Right ventricle myocardium inferior (tissue), 1 donor: ENCODE measurements at regions not wholly inside any gene's neighbourhood (a gene's known extent, or its start where the extent isn't known, plus 50 kb on each side); places are given as distances from the start of the nearest gene placed in this dataset.

Source experiments
- ATAC-seq: fragments of 200-7000 bp; cut with Tn5 transposase; one replicate; pipeline ENCODE4 v1.9.1; 2020; ENCODE audit warnings: mild to moderate bottlenecking, moderate library complexity
- DNase-seq: peaks from one replicate; pipeline ENCODE4 v3.0.0; 2021; ENCODE audit errors: missing footprints
- intact Hi-C: fragments of 100-400 bp; cut with DNase I; formaldehyde crosslinking; loops from one replicate; pipeline ENCODE4 v1.11.0; 2022
- donor health status: DM: no; HTN: yes; CAD: no; lungs with severe emphysema.

DNA sequence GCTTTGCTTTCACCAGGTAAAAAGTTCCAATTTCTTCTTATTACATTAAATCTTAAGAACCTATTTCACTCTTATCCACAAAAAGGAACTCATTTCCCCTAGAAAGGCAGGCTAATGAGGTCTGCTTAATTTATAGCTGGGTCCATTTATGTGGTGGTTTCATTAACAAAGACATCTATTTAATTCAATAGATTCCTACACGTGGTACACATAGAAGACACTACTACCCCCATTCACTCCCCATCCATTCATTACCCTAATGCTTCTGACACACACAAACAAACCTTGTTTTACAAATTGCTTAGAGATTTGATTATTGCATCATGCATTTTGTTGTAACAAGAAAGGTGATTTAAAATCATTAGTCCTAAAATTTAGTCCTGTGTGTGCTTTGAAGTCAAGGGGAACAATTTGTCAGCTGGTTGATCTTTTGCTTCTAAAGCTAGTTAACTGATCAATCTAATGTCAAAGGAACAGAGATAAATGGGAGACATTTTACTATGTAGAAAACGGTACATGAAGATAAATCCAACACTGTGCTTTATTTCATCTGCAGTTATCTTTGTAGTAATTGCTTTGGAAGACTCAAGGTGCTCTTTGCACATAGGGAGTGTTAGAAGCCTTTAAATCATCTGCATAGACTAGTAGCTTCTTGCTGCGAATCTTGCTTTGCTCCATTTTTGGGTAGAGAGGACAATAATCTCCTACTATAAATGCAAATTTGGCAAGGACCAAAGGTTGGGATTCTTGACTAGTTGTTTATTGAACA is 379.2 kb downstream of the CDH11 start:
- ATAC-seq = no peak
- DNase-seq = no peak
- intact Hi-C loops = no loop called here

DNA sequence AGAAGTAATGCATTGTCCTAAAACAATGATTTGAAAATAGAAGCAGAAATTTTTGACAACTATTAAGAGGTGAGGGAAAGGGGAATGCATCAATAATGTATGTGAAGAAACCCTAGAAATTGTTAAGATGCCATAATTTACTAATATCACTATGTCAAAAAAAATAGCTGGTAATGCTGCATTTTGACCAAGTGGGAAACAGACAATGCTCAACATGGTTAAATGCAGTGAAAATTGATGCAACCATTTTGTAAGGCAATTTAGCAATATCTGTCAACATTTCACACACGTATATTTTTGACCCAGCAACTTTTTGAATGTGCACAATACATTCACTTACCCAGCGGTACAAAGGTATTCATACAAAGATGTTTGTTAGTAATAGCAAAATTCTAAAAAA is 381.6 kb downstream of the CDH11 start:
- intact Hi-C loops = no loop called here
- DNase-seq = no peak
- ATAC-seq = no peak

DNA sequence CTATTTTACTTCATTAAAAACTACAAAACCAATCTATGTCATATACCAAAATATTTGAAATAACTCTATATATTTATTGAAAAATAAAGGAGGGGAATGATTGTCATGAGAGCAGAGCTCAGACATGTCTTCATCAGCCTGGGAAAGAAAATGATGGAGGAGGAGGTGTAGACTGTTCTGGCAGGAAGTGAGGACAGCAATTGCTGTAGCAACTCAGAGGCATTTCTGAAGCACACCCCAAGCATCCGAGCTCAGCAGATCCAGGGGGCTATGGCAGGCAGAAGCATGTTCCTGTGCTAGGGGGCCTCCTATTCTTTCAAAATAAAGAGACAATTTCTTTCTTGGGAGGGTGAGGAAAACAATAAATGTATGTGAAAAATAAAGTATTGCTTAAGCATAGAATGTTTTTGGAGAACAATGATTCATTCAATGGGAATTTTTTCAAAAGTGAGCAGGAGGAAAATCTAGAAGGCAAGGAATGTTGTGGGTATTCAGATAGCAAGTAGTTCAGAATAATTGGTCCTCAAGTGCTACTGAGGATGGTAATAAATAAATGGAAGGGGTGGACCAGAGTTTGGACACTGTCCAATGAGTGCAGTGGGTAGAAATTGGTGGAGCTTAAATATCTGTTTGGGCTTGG is 383.4 kb downstream of the CDH11 start:
- no peak for ATAC-seq
- no peak for DNase-seq
- intact Hi-C loops = no loop called here

- intact Hi-C loops = no loop called here
- no peak for ATAC-seq
These were observed 385.0 kb downstream of the CDH11 start for GRCh38 chr16:64736857-64737256.

DNA sequence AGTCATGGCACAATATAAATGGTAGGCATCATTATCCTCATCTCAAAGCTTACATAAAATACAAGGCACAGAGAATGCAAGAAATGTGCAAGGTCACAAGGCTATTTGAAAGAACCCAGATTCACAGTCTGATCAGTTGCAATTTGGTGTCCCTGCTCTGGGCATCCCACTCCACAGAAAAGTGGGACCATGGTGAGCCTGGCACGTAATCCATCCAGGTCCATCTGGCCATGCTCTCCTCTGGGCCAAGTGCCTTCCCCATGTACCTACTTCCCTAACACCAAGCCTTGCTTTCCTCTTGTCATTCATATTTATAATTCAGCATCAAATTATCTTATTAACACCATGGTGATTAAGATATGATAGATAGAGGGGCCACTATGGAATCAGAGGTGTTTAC is 390.0 kb downstream of the CDH11 start:
- intact Hi-C loops = no loop called here
- no peak for ATAC-seq
- no peak for DNase-seq

More at GRCh38 chr16:64736857-64737256, 385.0 kb downstream of the CDH11 start:
- DNase-seq = no peak

- ATAC-seq (no peak), DNase-seq (no peak)
- intact Hi-C loops = no loop called here
These were observed 391.6 kb downstream of the CDH11 start for GRCh38 chr16:64730261-64730660.

GRCh38 chr16:64724339-64724738 is 397.5 kb downstream of the CDH11 start:
- ATAC-seq (no peak), DNase-seq (no peak)
- intact Hi-C loops = no loop called here

- DNase-seq = no peak
- intact Hi-C loops = no loop called here
- ATAC-seq = no peak
These were observed 403.4 kb downstream of the CDH11 start for GRCh38 chr16:64718486-64718885.

- ATAC-seq (no peak), DNase-seq (no peak)
- intact Hi-C loops = no loop called here
These were observed 404.0 kb downstream of the CDH11 start for GRCh38 chr16:64717871-64718270.

DNA sequence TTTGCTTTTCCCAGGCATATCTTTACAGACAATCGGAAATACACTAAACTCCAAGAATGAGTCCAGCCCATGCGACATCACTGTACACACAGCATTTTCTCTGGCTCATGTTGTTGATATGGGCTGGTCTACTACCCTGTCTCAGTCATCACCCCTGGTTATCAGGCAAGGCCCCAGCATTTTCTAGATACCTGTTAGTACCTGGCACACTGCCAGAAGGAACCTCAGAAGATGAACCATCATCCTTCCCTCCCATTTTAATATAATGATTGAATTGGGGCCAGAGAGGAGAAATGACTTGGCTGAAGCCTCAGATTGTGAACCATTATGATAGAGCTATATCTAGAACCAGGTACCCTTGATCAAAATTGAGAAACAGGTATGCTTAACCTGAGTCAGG is 406.2 kb downstream of the CDH11 start:
- intact Hi-C loops = no loop called here
- no peak for ATAC-seq

GRCh38 chr16:64712026-64712425 is 409.8 kb downstream of the CDH11 start:
- no peak for ATAC-seq
- no peak for DNase-seq
- intact Hi-C loops = no loop called here

More for the DNA sequence above, 406.2 kb downstream of the CDH11 start:
- no peak for DNase-seq

- intact Hi-C loops = no loop called here
- ATAC-seq (no peak), DNase-seq (no peak)
These were observed 410.3 kb downstream of the CDH11 start for GRCh38 chr16:64711596-64711995.

DNA sequence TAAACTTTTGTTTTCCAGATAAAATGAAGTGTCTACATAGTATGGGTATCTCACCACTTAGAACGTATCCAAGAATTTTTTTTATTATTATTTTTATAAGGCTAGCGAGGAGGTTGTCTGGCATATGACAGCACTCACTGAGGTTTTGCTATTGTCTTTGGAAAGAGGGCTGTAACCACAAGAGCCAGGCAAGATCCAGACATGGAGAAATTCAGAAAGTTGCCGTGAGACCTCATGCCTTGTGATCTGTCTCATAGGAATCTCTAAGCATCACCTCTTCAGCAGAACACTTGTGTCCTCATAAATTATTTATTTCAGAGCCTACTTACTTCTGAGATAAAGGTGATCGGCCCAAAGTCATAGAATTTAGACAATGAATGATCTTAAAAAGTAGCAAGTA is 410.8 kb downstream of the CDH11 start:
- no peak for ATAC-seq
- intact Hi-C loops = no loop called here
- DNase-seq = no peak

- ATAC-seq (no peak), DNase-seq (no peak)
- intact Hi-C loops = no loop called here
These were observed 416.4 kb downstream of the CDH11 start for GRCh38 chr16:64705443-64705842.

- ATAC-seq (no peak), DNase-seq (no peak)
- intact Hi-C loops = no loop called here
These were observed 417.5 kb downstream of the CDH11 start for GRCh38 chr16:64704386-64704785.

DNA sequence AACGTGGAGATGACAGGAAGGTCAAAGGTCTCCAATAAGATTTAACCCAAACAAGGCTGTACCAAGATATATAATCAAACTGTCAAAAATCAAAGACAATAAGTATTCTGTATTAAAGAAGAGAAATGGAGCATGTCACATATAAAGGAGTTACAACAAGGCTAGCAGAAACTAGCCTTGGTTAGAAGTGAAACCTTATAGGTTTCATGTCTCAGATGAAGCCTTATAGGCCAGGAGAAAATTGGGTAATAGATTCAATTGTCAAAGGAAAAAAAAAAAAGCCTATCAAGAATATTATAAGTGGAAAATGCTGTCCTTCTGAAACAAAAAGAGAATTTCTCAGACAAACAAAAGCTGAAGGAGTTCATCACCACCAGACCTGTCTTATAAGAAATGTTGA is 419.4 kb downstream of the CDH11 start:
- no peak for ATAC-seq
- intact Hi-C loops = no loop called here

GRCh38 chr16:64700628-64701027 is 421.2 kb downstream of the CDH11 start:
- ATAC-seq (no peak), DNase-seq (no peak)
- intact Hi-C loops = no loop called here

More for the DNA sequence above, 419.4 kb downstream of the CDH11 start:
- no peak for DNase-seq

DNA sequence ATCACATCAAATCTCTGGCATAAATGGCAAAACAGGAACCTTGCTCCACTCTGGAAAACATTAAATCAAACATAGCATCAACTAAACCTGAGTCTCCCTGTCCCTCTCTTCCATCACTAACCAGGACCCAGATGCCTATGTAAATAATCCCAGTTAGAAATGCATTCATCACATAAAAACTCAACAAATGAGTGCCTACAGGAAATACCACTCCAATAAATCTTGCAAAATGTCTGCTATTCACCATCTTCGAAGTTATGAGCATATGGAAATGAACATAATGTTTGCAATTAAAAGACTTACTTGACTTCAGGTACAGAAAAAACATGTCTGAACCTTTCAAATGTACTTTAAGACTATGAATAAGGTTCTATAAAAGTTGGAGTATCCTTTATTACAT is 425.0 kb downstream of the CDH11 start:
- ATAC-seq (no peak), DNase-seq (no peak)
- intact Hi-C loops = no loop called here

- DNase-seq (no peak), ATAC-seq (no peak)
- intact Hi-C loops = no loop called here
These were observed 426.2 kb downstream of the CDH11 start for GRCh38 chr16:64695684-64696083.

GRCh38 chr16:64693946-64694345 is 427.9 kb downstream of the CDH11 start:
- ATAC-seq = no peak
- intact Hi-C loops = no loop called here
- no peak for DNase-seq

DNA sequence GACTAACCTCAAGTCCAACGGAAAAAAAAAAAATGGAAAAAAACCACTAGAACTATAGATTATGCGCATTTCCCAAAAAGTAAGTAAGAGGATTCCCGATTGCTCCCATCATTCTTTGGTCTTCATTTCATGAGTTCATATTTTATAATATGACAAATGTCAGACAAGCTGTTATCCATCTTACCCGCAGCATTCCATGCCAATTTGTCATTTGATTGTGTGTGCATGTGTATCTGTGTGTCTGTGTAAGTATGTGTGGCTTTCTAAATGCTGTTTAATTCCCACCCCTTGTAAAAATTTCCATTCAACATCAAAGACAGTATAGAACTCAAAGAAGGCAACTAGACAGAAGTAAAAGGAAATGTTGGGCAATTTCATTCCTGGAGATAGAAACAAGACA is 434.1 kb downstream of the CDH11 start:
- intact Hi-C loops = no loop called here
- no peak for DNase-seq
- no peak for ATAC-seq
